ENCODE measurements at regions not wholly inside any gene's neighbourhood (a gene's known extent, or its start where the extent isn't known, plus 50 kb on each side); places are given as distances from the start of the nearest gene placed in this dataset.

DNA sequence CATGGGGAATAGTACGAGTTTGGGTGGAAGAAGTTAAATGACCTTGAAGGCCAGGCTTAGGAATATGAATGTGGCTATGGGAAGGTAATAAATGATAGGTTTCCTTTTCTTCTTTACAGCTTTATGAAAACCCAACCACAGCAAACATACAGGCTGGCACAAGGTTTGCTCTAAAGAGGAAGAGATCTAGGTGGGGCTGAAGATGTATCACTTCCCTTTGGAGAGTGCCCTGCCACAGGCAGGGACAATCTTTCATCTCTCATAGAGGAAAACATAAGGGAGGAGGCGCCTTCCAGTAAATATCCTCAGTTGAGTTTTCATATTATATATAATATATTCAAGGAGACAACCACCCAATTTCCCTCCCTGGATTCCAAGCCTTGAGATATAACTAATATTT lies 72.9 kb upstream of the FRMD6 start:
- no peak overlapping the region for H3K27ac ChIP-seq

DNA sequence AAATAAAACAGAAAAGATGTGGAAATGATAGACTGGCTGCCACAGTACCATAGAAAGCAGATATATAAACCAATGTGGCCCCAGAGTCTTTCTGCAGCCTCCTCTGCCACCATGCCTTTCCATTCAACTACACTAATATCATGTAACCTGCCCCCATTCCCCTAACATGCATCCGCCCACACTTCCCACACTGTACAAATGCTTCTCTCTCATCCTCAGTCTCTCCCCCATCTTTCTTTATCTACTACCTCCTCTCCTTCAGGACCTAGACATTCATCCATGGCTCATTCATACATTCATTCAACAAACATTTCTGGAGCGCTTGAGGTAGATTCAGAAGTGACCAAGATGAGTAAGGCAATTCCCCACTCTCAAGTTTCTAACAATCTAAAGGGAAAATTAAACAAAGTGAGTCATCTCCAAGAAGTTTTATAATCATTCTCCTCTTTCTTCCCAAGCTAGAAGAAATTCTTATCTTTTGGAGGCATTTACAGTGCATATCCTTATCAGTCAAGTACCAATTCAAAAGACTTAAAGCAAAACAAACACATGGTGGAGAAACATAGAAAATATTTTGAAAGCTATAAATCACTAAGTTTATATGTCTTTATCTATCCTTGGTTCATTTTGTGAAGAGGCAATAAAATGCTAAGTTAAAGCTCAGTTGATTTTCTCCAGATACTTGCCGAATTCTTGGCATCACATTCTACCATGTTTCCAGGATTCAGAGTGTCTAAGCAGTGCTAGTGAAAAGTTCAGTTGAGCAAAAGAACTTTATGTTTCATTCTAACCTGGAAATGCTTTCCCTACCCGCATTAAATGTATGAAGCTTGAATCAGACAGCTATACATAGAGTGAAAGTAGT lies 70.5 kb upstream of the FRMD6 start:
- H3K27ac ChIP-seq: no peak overlapping the region
- TF ChIP-seq, protein P1, sequence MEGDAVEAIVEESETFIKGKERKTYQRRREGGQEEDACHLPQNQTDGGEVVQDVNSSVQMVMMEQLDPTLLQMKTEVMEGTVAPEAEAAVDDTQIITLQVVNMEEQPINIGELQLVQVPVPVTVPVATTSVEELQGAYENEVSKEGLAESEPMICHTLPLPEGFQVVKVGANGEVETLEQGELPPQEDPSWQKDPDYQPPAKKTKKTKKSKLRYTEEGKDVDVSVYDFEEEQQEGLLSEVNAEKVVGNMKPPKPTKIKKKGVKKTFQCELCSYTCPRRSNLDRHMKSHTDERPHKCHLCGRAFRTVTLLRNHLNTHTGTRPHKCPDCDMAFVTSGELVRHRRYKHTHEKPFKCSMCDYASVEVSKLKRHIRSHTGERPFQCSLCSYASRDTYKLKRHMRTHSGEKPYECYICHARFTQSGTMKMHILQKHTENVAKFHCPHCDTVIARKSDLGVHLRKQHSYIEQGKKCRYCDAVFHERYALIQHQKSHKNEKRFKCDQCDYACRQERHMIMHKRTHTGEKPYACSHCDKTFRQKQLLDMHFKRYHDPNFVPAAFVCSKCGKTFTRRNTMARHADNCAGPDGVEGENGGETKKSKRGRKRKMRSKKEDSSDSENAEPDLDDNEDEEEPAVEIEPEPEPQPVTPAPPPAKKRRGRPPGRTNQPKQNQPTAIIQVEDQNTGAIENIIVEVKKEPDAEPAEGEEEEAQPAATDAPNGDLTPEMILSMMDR (conservative IDR thresholded peaks at IDR 0.05): no peak

More for the DNA sequence above, 72.9 kb upstream of the FRMD6 start:
- TF ChIP-seq, protein P1 (conservative IDR thresholded peaks at IDR 0.05): no peak

DNA sequence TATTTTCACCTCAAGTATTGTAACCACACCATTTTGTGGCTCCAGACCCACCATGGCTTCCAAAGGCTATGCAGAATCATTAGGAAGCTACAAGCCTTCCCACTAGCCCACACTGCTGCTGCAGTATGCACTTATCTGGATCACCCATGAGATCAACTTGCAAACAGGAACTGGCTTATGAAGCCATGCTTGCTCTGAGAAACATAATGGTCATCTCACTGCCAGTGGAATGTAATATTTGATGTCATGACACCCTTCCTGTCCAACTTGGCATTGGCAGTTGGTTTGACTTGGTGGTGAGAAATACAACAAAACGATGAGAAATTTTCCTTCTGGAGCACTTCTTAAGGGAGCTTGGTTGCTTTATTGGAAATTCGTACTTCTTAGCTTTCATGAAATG lies 69.3 kb upstream of the FRMD6 start:
- H3K27ac ChIP-seq: no peak overlapping the region
- TF ChIP-seq, protein P1 (conservative IDR thresholded peaks at IDR 0.05): no peak

DNA sequence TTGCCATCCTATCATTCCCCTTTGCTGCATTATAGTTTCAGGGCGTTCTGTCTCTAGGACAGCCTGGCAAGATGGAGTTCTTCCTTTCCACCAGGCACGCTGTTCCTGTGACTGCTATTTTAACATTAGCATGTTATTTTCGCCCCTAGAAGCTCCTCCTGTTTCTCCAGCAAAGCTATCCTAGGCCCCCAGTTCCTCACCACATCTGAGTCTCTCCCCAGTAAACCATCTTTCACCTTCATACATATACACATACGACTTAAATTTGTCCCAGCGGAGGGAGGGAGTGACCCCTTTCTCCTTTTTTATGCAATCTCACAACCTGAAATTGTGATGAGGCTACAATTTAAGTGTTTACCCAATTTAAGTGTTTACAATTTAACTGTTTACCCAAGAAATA lies 66.7 kb upstream of the FRMD6 start:
- no peak overlapping the region for H3K27ac ChIP-seq
- TF ChIP-seq, protein P1 (conservative IDR thresholded peaks at IDR 0.05): no peak

DNA sequence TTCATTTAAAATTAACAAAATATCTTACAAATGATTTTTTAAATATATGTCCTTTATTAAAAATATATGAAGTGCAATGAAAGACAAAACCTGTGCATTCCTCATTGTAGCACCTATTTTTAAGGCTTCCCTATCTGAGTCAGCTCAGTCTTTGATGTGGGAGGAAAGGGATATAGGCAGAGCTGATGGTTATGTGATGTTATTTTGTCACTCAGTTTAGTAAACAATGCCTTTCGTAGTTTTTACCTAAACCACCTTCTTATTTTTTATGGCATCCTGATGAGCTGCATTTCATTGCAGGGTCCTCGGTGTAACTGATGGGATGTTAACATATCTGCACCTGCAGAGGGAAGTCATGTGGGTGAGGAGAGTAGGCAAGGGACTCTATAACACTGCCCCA lies 58.9 kb upstream of the FRMD6 start:
- TF ChIP-seq, protein P1 (conservative IDR thresholded peaks at IDR 0.05): no peak
- H3K27ac ChIP-seq: no peak overlapping the region

DNA sequence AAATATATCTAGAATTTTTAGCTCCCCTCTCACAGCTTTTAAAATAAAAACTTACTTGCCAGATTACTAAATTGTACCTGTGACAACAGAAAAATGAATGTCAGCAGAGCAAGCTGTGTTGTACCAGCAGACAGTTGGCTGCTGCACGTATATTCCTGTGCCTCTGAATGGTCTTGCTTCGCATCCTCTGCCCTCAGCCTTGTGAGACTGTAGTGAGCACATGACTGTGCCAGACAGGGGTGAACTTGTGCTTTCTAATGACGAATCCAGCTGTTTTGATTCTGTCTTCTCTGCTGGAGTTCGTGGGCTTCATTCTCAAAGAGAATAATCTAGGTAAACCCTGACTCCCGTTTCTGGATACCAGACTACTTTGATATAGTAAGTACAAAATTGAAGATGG lies 58.3 kb upstream of the FRMD6 start:
- TF ChIP-seq, protein P1 (conservative IDR thresholded peaks at IDR 0.05): no peak
- H3K27ac ChIP-seq: no peak overlapping the region

DNA sequence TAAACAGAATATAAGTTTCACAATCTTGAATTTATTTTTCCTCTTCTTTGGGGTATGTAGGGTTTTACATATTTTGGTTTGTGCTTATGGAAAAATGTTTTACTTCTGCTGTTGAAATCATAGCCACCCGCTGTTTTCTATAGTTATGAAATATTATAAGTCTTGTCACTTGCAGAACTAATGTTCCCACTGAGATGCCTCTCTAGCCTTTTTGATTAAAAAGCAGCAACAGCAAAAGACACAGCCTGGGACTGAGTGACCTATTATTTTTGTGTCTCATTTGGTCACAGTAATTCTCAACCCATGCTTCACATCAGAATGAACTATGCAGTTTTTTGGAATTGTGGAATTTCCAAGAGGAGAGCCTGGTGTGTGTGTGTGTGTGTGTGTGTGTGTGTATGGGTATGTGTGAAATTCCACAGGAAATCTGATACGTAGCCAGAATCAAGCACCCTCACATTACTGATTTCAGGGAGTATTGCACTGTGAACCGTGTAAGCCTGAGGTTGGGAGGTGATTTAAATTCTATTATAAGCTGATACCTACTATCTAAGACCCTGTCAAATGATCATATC lies 55.7 kb upstream of the FRMD6 start:
- no peak overlapping the region for H3K27ac ChIP-seq

More for the DNA sequence above, 55.7 kb upstream of the FRMD6 start:
- TF ChIP-seq, protein P1 (conservative IDR thresholded peaks at IDR 0.05): no peak

Measured in VCaP (cell line).